BE2C (cell line): ENCODE measurements at regions not wholly inside any gene's neighbourhood (a gene's known extent, or its start where the extent isn't known, plus 50 kb on each side); places are given as distances from the start of the nearest gene placed in this dataset.

Experiments used
- DNase-seq: peaks from one replicate; pipeline ENCODE4 v3.0.0-alpha.2; 2020
- H3K27me3 ChIP-seq: fragments of 250-450 bp; sonication (Bioruptor Pico); 2 replicates; pipeline ENCODE4 v1.5.1; 2020; ENCODE audit warnings: mild to moderate bottlenecking
- H3K36me3 ChIP-seq: fragments of 250-450 bp; sonication (Bioruptor Pico); 2 replicates; pipeline ENCODE4 v1.5.1; 2020; ENCODE audit warnings: mild to moderate bottlenecking
- H3K4me1 ChIP-seq: fragments of 250-450 bp; sonication (Bioruptor Pico); 2 replicates; pipeline ENCODE4 v1.5.1; 2020
- H3K4me3 ChIP-seq: 2 replicates; pipeline ENCODE4 v1.5.1; 2011; ENCODE audit warnings: low read depth, low read length
- H3K9me3 ChIP-seq: fragments of 250-450 bp; sonication (Bioruptor Pico); 2 replicates; pipeline ENCODE4 v1.5.1; 2020
- TF ChIP-seq, protein P1 (sequence below): IDR thresholded peaks from 2 replicates; pipeline ENCODE4 v1.5.1; 2012; ENCODE audit warnings: mild to moderate bottlenecking, low read depth, low read length

DNA sequence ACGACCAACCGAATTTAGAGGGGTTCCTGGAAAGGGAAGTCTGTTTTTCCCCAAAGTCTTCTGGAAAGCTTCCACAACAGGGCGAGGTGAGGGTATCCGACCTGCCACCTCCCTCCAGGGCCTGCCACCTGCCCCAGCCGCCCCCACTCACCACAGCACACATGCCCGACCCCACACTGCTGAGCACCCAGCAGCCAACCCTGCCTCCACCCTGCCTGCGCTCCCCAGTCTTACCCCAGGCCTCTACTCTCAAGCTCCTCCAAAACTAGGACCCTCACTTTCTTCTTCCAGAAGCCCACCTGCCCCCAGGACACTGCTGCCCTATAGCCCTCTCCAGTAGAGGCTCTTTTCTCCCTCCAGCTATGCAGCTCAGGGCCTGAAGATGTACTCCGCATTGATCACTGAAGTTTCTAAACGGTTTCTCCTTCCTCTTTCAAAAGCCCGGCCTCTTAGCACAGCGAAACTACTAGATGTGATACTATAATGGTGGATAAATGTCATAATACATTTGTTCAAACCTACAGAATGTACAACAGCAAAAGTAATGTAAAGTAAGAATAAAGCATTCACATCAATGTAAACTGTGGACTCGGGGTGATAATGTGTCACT, 128.8 kb upstream of the SLC1A4 start:
- H3K4me1 ChIP-seq: peaks cover 3% of the 10 kb centered on the region; the same call in 1 of the 2 replicates
- no peak overlapping the region for H3K4me3 ChIP-seq
- no peaks in the 10 kb centered on the region for H3K36me3 ChIP-seq
- H3K27me3 ChIP-seq: no peaks in the 10 kb centered on the region
- TF ChIP-seq, protein P1, sequence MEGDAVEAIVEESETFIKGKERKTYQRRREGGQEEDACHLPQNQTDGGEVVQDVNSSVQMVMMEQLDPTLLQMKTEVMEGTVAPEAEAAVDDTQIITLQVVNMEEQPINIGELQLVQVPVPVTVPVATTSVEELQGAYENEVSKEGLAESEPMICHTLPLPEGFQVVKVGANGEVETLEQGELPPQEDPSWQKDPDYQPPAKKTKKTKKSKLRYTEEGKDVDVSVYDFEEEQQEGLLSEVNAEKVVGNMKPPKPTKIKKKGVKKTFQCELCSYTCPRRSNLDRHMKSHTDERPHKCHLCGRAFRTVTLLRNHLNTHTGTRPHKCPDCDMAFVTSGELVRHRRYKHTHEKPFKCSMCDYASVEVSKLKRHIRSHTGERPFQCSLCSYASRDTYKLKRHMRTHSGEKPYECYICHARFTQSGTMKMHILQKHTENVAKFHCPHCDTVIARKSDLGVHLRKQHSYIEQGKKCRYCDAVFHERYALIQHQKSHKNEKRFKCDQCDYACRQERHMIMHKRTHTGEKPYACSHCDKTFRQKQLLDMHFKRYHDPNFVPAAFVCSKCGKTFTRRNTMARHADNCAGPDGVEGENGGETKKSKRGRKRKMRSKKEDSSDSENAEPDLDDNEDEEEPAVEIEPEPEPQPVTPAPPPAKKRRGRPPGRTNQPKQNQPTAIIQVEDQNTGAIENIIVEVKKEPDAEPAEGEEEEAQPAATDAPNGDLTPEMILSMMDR: no peak
- H3K9me3 ChIP-seq: no peaks in the 10 kb centered on the region
- DNase-seq: no peak

DNA sequence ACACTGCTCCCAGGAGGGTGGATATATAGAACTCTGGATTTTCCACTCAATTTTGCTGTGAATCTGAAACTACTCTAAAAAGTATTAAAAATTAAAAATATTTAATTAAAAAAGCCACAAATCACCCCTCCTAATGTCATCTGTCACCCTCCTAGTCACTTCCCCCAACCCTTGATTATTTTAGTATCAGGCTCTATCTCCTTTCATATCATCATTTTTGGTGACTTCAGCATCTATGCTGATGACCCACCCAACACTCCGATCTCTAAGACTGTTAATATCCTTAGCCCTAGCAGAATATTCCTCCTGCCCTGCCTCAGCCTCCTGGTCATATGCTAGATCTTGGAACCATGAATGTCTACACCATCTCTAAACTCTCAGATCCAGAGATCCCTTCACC, 128.3 kb upstream of the SLC1A4 start:
- Histone ChIP-seq H3K4me1 (peaks cover 3% of the 10 kb centered on the region; the same call in 1 of the 2 replicates), H3K27me3 (no peaks in the 10 kb centered on the region), H3K4me3 (no peak overlapping the region), H3K36me3 (no peaks in the 10 kb centered on the region), H3K9me3 (no peaks in the 10 kb centered on the region)
- TF ChIP-seq, protein P1: no peak
- DNase-seq: no peak

DNA sequence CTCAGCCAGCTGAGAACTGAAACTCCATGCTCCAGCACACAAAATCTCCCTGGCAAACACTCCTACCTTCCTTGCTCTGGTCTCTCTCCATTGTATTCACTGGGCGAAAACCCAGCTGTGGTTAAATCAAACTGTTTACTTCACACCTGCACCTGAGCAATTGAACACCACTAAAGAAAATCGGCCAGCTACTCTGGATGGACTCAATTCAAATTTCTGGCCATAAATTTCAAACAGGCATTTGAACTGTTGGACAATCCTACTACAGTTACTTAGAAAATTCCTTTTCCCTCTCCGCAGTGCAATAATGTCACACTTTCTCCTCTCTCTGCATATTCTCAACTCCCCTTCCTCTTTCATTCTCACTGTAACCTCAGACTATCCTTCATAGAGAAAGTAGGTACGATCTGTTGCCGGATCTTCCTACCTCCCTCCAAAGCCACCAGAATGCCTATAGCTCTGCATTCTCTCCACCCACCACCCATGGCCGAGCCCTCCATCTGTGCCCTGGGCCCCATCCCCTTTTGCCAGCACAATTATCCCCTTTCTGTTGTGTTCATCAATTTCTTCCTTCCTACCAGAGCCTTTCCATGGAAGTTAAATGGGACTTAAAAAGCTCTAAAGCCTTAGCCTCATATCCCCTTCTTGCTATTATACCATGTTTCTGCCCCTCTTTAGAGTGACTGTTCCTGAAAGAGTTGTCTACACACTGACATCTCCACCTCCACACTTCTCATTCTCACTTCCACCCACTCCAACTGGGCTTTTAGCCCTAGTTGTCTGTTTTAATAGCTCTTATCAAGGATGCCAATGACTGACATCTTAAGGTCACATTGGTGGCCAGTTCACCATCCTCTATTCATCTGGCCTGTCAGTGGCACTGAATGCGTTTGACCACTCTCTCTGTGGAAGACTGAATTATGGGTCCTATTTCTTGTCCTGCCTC, 127.5 kb upstream of the SLC1A4 start:
- Histone ChIP-seq H3K4me1 (peaks cover 3% of the 10 kb centered on the region; the same call in 1 of the 2 replicates), H3K4me3 (no peak overlapping the region), H3K36me3 (no peaks in the 10 kb centered on the region), H3K9me3 (no peaks in the 10 kb centered on the region), H3K27me3 (no peaks in the 10 kb centered on the region)
- DNase-seq: no peak
- TF ChIP-seq, protein P1: no peak

DNA sequence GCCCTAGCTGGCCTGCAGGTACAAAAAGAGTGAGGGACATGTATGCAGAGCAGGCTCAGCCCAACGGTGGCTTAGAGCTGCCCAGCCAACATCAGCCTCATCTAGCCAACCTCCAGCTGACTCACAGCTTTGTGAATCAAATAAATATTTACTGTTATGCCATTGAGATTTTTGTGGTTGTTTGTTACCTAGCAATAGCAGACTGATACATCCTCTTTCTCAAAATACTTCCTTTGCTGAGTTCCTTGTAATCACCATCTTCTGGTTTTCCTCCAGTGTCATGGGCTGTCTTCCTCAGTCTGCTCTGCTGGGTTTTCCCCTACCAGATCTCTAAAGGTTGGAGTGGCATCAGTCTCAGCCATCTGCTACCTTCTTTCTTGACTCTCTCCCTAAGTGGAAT, 126.6 kb upstream of the SLC1A4 start:
- Histone ChIP-seq H3K4me3 (no peak overlapping the region), H3K9me3 (no peaks in the 10 kb centered on the region), H3K27me3 (no peaks in the 10 kb centered on the region), H3K4me1 (peaks cover 3% of the 10 kb centered on the region; the same call in 1 of the 2 replicates), H3K36me3 (no peaks in the 10 kb centered on the region)
- TF ChIP-seq, protein P1: no peak
- no peak for DNase-seq

DNA sequence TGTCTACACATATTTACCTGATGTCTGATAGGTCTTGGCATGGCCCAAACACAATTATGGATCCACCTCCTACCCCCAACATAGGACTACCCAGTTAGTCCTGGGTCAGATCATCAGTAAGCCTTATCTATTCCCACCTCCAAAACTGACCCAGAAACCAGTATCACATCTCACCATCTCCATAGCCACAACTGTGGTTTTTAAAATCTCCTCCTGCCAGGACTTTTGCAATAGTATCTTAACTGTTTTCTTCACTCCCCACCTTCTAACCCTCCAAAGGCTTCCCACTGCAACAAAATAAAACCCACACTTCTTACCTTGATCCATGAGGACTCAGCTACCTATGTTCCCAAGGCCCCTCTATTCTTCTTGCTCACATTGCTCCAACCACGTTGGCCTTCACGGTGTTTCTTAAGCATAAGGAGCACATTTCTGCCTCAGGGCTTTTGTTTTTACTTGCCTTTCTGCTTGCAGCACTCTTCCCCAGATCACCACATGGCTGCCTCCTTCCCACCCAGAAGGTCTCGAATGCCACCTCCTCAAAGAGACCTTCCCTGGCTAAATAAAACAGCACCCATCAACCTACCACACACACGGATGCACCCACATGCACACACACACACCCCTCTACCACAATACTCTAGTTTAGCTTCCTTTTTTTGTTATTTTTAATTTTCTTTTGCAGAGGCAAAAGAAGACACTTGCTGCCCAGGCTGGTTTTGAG, 125.9 kb upstream of the SLC1A4 start:
- H3K4me3 ChIP-seq: no peak overlapping the region
- H3K36me3 ChIP-seq: no peaks in the 10 kb centered on the region
- no peaks in the 10 kb centered on the region for H3K9me3 ChIP-seq
- H3K4me1 ChIP-seq: peaks cover 2% of the 10 kb centered on the region; the same call in 1 of the 2 replicates
- no peaks in the 10 kb centered on the region for H3K27me3 ChIP-seq
- TF ChIP-seq, protein P1: no peak
- no peak for DNase-seq
